ENCODE measurements at regions not wholly inside any gene's neighbourhood (a gene's known extent, or its start where the extent isn't known, plus 50 kb on each side); places are given as distances from the start of the nearest gene placed in this dataset.

DNA sequence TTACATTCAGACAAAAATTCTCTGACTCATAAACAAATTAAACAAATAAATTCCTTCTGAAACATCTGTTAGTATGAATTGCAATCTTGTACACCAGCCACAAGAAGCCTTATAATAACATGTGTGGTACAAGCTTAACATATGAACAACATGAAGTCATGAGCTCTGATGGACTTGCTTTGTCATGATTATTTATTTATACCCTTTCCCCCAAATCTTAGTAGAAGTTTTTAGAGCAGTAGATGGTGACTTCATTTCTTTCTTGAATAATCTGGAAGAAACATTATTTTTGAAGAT lies 633.4 kb downstream of the EPHA3 start:
- dilution Hi-C loops (cut with MboI; ENCODE audit: extremely low pct_ligation_motif_present, low sequenced_read_pairs) = no loop called here
- no peak for DNase-seq (ENCODE audit: low read depth, low spot score)

GRCh38 chr3:89742546-89742945 lies 635.1 kb downstream of the EPHA3 start:
- POLR2A ChIA-PET = no interaction called here
- H3K4me1 ChIP-seq (ENCODE audit: control insufficient read depth, extremely low read depth, insufficient read depth, low read length) = no peaks in the 10 kb centered on the region
- H3K27me3 ChIP-seq (ENCODE audit: control insufficient read depth in 2 of 2, insufficient read depth in 2 of 2, low read length in 2 of 2) = no peaks in the 10 kb centered on the region
- dilution Hi-C loops (cut with MboI; ENCODE audit: extremely low pct_ligation_motif_present, low sequenced_read_pairs) (no loop called here), intact Hi-C loops (cut with micrococcal nuclease) (no loop called here)
- no peaks in the 10 kb centered on the region for H3K79me2 ChIP-seq (ENCODE audit: control insufficient read depth, insufficient read depth, low read length)
- no peak overlapping the region for H3K4me2 ChIP-seq (ENCODE audit: insufficient read depth, low read length)
- no peak overlapping the region for H3K27ac ChIP-seq (ENCODE audit: insufficient read depth, low read depth, low read length)
- H2AFZ ChIP-seq (ENCODE audit: low read depth, low read length) = no peak overlapping the region
- H4K20me1 ChIP-seq (replicated peaks; ENCODE audit: control insufficient read depth, extremely low read depth, insufficient read depth, low read length) = no peaks in the 10 kb centered on the region
- CTCF ChIA-PET = no interaction called here
- no TSS peak for BruUV-seq (replicated peaks)
- DNase-seq (ENCODE audit: low read depth, low spot score) (no peak), FAIRE-seq (no peak)
- H3K9me1 ChIP-seq (replicated peaks; ENCODE audit: control insufficient read depth, extremely low read depth, insufficient read depth, low read length) = no peaks in the 10 kb centered on the region
- TF ChIP-seq POLR2AphosphoS5 (IDR thresholded peaks at IDR 0.05; ENCODE audit: insufficient read depth, low read depth, low read length) (no peak), FOS (IDR thresholded peaks at IDR 0.05; ENCODE audit: borderline replicate concordance, insufficient read depth, low read length) (no peak), GATA2 (IDR thresholded peaks at IDR 0.05; ENCODE audit: insufficient read depth, insufficient read length, low read depth, low read length) (no peak), CTCF (IDR thresholded peaks at IDR 0.05; ENCODE audit: extremely low read depth in 1 of 2, insufficient read depth in 1 of 2, low read depth in 1 of 2, low read length in 2 of 2) (no peak), EZH2 (IDR thresholded peaks at IDR 0.05; ENCODE audit: borderline replicate concordance, low read depth, low read length, severe bottlenecking) (no peak), MYC (IDR thresholded peaks at IDR 0.05; ENCODE audit: low read depth, low read length) (no peak), MAX (IDR thresholded peaks at IDR 0.05; ENCODE audit: insufficient read depth, insufficient read length) (no peak), JUN (IDR thresholded peaks at IDR 0.05; ENCODE audit: borderline replicate concordance, insufficient read depth, insufficient read length, low read depth) (no peak), POLR2A (IDR thresholded peaks at IDR 0.05; ENCODE audit: low read depth, low read length) (no peak)
- H3K4me3 ChIP-seq (replicated peaks in 1 of 3; ENCODE audit: insufficient read depth in 1 of 3, low read depth in 1 of 3, low read length in 3 of 3) = no peak overlapping the region
- no peaks in the 10 kb centered on the region for H3K9me3 ChIP-seq (replicated peaks; ENCODE audit: control insufficient read depth, insufficient read depth, low read length)
- no peak overlapping the region for H3K9ac ChIP-seq (replicated peaks; ENCODE audit: extremely low read depth, insufficient read depth, low read length)
- H3K36me3 ChIP-seq (ENCODE audit: control insufficient read depth in 2 of 2, extremely low read depth in 1 of 2, insufficient read depth in 2 of 2, low read length in 2 of 2) = no peaks in the 10 kb centered on the region

More for the DNA sequence above, 633.4 kb downstream of the EPHA3 start:
- Histone ChIP-seq H3K36me3 (ENCODE audit: control insufficient read depth in 2 of 2, extremely low read depth in 1 of 2, insufficient read depth in 2 of 2, low read length in 2 of 2) (no peaks in the 10 kb centered on the region), H4K20me1 (replicated peaks; ENCODE audit: control insufficient read depth, extremely low read depth, insufficient read depth, low read length) (no peaks in the 10 kb centered on the region), H2AFZ (ENCODE audit: low read depth, low read length) (no peak overlapping the region), H3K27me3 (ENCODE audit: control insufficient read depth in 2 of 2, insufficient read depth in 2 of 2, low read length in 2 of 2) (no peaks in the 10 kb centered on the region), H3K4me3 (replicated peaks in 1 of 3; ENCODE audit: insufficient read depth in 1 of 3, low read depth in 1 of 3, low read length in 3 of 3) (no peak overlapping the region), H3K9me3 (replicated peaks; ENCODE audit: control insufficient read depth, insufficient read depth, low read length) (no peaks in the 10 kb centered on the region), H3K4me2 (ENCODE audit: insufficient read depth, low read length) (no peak overlapping the region), H3K27ac (ENCODE audit: insufficient read depth, low read depth, low read length) (no peak overlapping the region), H3K4me1 (ENCODE audit: control insufficient read depth, extremely low read depth, insufficient read depth, low read length) (no peaks in the 10 kb centered on the region), H3K79me2 (ENCODE audit: control insufficient read depth, insufficient read depth, low read length) (no peaks in the 10 kb centered on the region), H3K9ac (replicated peaks; ENCODE audit: extremely low read depth, insufficient read depth, low read length) (no peak overlapping the region), H3K9me1 (replicated peaks; ENCODE audit: control insufficient read depth, extremely low read depth, insufficient read depth, low read length) (no peaks in the 10 kb centered on the region)
- ChIA-PET POLR2A (no interaction called here), CTCF (no interaction called here)
- no peak for FAIRE-seq
- intact Hi-C loops (cut with micrococcal nuclease) = no loop called here
- no peak for TF ChIP-seq MAX (IDR thresholded peaks at IDR 0.05; ENCODE audit: insufficient read depth, insufficient read length)
- no peak for TF ChIP-seq GATA2 (IDR thresholded peaks at IDR 0.05; ENCODE audit: insufficient read depth, insufficient read length, low read depth, low read length)
- TF ChIP-seq POLR2AphosphoS5 (IDR thresholded peaks at IDR 0.05; ENCODE audit: insufficient read depth, low read depth, low read length) = no peak
- TF ChIP-seq POLR2A (IDR thresholded peaks at IDR 0.05; ENCODE audit: low read depth, low read length) = no peak
- BruUV-seq (replicated peaks) = no TSS peak

Measured in endothelial cell of umbilical vein (primary cell).